Upper lobe of left lung (tissue), 4 donors: ENCODE measurements at regions not wholly inside any gene's neighbourhood (a gene's known extent, or its start where the extent isn't known, plus 50 kb on each side); places are given as distances from the start of the nearest gene placed in this dataset.

Experiments
- POLR2A ChIP-seq, 4 donors: fragments of 450-650 bp; IDR thresholded peaks; one replicate each; pipeline ENCODE4 v1.5.1; 2016 to 2017; ENCODE audit warnings: antibody characterized with exemption in 4 of 4, mild to moderate bottlenecking in 2 of 4
- TF ChIP-seq, protein P1 (sequence below), 6 experiments: fragments of 450-650 bp in 4 of 6; fragments of 200-600 bp in 2 of 6; sonication (generic) in 2 of 6; IDR thresholded peaks; one replicate each; pipeline ENCODE4 v1.5.1; 2016 to 2019; ENCODE audit warnings: antibody characterized with exemption in 6 of 6

DNA sequence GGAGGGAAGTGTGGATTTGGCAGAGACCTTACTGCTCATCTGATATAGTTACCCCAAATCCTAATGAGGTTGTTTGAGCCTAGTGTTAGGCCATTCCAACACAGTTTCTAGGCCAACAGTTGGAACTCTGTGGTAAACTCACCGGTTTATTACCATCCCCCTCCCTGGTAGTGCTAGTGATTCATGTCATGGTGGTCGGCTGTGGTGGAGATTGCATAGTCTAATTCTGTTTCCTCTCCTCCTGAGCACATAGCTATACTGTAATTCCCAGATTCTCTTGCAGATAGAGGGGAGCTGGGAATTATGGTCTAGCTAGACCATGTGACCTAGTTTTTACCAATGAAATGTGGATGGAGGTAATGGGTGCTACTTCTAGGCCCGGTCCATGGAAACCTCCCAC, 123.7 kb upstream of the KIF26B start:
- TF ChIP-seq, protein P1, sequence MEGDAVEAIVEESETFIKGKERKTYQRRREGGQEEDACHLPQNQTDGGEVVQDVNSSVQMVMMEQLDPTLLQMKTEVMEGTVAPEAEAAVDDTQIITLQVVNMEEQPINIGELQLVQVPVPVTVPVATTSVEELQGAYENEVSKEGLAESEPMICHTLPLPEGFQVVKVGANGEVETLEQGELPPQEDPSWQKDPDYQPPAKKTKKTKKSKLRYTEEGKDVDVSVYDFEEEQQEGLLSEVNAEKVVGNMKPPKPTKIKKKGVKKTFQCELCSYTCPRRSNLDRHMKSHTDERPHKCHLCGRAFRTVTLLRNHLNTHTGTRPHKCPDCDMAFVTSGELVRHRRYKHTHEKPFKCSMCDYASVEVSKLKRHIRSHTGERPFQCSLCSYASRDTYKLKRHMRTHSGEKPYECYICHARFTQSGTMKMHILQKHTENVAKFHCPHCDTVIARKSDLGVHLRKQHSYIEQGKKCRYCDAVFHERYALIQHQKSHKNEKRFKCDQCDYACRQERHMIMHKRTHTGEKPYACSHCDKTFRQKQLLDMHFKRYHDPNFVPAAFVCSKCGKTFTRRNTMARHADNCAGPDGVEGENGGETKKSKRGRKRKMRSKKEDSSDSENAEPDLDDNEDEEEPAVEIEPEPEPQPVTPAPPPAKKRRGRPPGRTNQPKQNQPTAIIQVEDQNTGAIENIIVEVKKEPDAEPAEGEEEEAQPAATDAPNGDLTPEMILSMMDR (IDR thresholded peaks at IDR 0.05), result no peak
- TF ChIP-seq POLR2A (IDR thresholded peaks at IDR 0.05), result no peak
